ENCODE measurements at regions not wholly inside any gene's neighbourhood (a gene's known extent, or its start where the extent isn't known, plus 50 kb on each side); places are given as distances from the start of the nearest gene placed in this dataset.

GRCh38 chr6:40074306-40075055, 140.2 kb upstream of the MOCS1 start:
- no peak for DNase-seq (ENCODE audit: low read depth)

GRCh38 chr6:40066372-40066771, 132.1 kb upstream of the MOCS1 start:
- DNase-seq (ENCODE audit: low read depth), result no peak

GRCh38 chr6:40056865-40057264, 122.6 kb upstream of the MOCS1 start:
- no peak for DNase-seq (ENCODE audit: low read depth)

- DNase-seq (ENCODE audit: low read depth), result no peak
These were observed 120.3 kb upstream of the MOCS1 start for GRCh38 chr6:40054602-40055001.

GRCh38 chr6:40054186-40054585, 119.9 kb upstream of the MOCS1 start:
- DNase-seq (ENCODE audit: low read depth), result no peak

- DNase-seq (ENCODE audit: low read depth), result no peak
These were observed 114.9 kb upstream of the MOCS1 start for GRCh38 chr6:40049128-40049527.

GRCh38 chr6:40044196-40044595, 109.9 kb upstream of the MOCS1 start:
- DNase-seq (ENCODE audit: low read depth), result no peak

GRCh38 chr6:40042232-40042631, 108.0 kb upstream of the MOCS1 start:
- no peak for DNase-seq (ENCODE audit: low read depth)

- DNase-seq (ENCODE audit: low read depth), result no peak
These were observed 104.8 kb upstream of the MOCS1 start for GRCh38 chr6:40039042-40039441.

- DNase-seq (ENCODE audit: low read depth), result no peak
These were observed 104.4 kb upstream of the MOCS1 start for GRCh38 chr6:40038626-40039025.

GRCh38 chr6:40037271-40037670, 103.0 kb upstream of the MOCS1 start:
- DNase-seq (ENCODE audit: low read depth), result no peak

- no peak for DNase-seq (ENCODE audit: low read depth)
These were observed 101.9 kb upstream of the MOCS1 start for GRCh38 chr6:40036186-40036585.

GRCh38 chr6:40028449-40028848, 94.2 kb upstream of the MOCS1 start:
- DNase-seq (ENCODE audit: low read depth), result no peak

- no peak for DNase-seq (ENCODE audit: low read depth)
These were observed 88.6 kb upstream of the MOCS1 start for GRCh38 chr6:40022867-40023266.

- DNase-seq (ENCODE audit: low read depth), result no peak
These were observed 85.9 kb upstream of the MOCS1 start for GRCh38 chr6:40020166-40020565.

- DNase-seq (ENCODE audit: low read depth), result no peak
These were observed 81.3 kb upstream of the MOCS1 start for GRCh38 chr6:40015530-40015929.

GRCh38 chr6:40011844-40012243, 77.6 kb upstream of the MOCS1 start:
- no peak for DNase-seq (ENCODE audit: low read depth)

- DNase-seq (ENCODE audit: low read depth), result no peak
These were observed 66.8 kb upstream of the MOCS1 start for GRCh38 chr6:40000964-40001515.

GRCh38 chr6:39999006-39999867, 65.0 kb upstream of the MOCS1 start:
- DNase-seq (ENCODE audit: low read depth), result no peak

GRCh38 chr6:39998126-39998525, 63.9 kb upstream of the MOCS1 start:
- no peak for DNase-seq (ENCODE audit: low read depth)

- no peak for DNase-seq (ENCODE audit: low read depth)
These were observed 62.9 kb upstream of the MOCS1 start for GRCh38 chr6:39997101-39997635.

GRCh38 chr6:39995633-39996032, 61.4 kb upstream of the MOCS1 start:
- DNase-seq (ENCODE audit: low read depth), result no peak

Measured in fibroblast of gingiva (primary cell).